OCI-M1 (cell line): ENCODE measurements at regions not wholly inside any gene's neighbourhood (a gene's known extent, or its start where the extent isn't known, plus 50 kb on each side); places are given as distances from the start of the nearest gene placed in this dataset.

Source experiments
- DNase-seq: peaks from one replicate; lab custom pipeline; 2025; lab: John Stamatoyannopoulos, UW

DNA sequence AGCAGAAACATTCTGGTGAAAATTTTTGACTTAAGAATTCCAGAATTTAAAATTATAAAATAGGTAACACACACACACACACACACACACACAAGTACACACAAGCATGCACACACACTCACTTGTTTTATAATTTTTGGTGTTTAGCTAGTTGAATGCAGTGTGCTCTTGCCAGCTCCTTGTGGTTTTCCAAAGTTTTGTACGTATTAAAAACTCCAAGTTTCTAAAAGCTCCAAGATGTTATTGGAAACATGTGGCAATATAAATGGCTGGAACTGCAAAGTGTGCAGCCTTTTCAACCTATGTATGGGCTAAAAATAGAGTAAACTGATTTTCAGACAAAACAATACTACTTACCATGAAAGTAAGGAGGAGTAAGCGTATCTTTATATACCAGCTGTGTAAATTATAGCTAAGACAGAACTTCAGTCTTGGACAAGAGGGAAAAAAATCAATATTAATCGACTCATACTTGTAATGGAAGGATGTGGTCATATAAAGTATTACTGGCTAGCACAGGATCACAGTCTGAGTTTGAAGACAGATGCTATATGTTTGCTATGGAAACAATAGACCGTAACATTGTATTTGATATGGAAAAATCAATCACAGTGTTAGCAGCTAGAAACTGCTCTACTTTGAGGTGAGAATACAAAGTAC is 727.1 kb upstream of the GRAMD2B start:
- DNase-seq: no peak

DNA sequence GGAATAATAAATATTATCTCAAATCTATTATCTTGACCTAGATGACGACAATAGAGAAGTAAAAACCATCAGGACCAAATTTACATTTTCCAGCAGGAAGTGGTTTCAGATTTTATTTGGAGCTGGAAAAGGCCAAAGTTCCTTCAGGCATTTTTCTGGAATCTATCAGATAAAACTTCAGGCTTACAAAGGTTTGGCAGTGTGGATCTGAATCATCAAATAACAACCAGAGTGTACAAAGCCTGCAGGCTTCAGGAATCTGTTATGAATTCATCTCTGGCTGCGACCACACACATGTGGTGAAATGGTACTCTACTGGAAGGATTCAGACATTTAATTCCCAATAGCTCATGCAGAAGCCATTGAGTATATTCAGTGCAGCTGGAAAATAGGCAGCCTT is 726.4 kb upstream of the GRAMD2B start:
- DNase-seq: no peak

DNA sequence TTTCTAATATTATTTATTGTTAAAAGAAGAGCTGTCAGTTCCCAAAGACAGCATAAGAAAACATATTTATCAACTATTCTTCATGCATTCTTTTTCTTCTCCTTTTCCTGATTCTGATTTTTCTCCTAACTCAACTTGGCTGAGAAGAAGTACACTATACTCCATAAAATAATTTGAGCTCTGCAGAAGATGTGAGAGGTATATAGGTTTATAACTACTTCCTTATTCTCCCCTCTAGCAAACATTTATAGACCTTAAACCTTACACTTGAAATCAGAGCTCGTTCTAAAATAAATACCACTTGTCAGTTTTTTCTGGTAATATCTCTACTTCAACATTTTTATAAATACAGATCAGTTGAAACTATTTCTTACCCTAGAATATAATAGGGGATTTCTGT is 724.8 kb upstream of the GRAMD2B start:
- DNase-seq: no peak

DNA sequence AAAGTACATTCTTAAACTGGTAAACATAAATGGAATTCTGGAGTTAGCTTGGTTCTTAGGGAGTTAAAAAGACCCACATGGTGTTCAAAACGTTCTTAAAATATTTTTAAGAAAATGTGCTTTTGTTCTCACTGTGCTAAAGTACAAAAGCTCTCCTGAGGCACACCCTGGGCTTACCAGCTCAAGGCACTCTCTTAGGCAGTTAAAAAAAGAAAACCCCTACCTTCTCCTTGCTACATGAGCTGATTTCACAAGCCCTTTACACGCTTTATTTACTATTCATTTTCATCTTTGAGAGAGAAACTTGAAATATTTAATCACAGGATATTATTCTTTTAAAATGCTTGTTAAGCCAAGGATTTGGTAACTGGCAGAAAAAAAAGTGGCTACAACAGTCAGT is 723.3 kb upstream of the GRAMD2B start:
- DNase-seq: no peak

DNA sequence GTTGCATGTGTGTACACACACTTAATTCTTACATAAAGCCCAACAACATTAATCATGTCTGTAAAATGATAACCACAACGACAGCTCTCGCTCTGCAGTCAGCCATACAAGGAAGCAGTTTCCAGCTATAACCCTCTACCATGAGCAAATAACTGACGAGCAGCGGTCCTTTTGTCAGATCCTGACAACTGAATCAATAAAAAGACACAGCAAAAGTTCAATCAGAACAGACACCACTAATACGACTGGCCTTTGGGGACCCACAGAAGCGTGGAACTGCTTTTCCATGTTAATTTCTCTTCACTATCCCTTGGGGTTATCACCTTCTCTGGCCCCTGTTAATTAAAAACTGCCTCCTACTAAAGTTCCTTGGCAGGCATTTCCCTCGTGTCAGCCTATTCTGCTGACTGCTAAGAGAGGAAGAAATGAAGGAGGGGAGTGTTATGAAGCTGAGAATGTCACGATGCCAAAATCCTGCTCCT is 722.8 kb upstream of the GRAMD2B start:
- DNase-seq: peak; percentile 0

DNA sequence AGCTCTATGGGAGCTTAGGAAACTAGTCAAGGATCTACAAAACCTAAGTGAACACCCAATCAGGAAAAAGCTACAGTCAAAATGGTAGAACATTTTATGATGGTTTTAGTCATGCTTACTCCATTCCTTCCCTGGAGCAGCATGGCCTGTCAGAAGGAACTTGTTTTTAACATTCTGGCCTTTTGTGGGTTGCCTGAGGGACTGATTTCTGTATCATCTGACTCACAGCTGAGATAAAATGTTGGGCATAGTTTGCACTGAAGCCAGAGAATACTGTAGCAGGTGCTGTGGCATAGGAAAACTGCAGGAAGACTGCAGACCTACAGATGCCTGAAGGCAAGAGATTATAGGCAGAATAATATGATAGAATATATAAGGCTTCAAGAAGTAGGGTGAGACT is 719.6 kb upstream of the GRAMD2B start:
- no peak for DNase-seq

DNA sequence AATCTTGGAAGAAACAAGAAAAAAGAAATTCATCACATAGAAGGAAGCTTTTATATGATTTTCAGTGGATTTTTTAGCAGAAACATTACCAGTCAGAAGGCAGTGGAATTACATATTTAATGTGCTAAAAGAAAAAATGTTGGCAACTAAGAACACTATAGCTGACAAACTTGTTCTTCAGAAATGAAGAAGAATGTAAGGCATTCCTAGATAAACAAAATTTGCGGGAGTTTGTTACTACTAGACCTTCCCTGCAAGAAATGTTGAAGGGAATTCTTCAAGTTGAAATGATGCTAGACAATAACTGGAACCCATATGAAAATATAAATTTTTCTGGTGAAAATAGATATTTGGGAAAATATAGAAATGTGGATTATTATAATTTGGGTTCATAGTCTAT is 718.3 kb upstream of the GRAMD2B start:
- no peak for DNase-seq

DNA sequence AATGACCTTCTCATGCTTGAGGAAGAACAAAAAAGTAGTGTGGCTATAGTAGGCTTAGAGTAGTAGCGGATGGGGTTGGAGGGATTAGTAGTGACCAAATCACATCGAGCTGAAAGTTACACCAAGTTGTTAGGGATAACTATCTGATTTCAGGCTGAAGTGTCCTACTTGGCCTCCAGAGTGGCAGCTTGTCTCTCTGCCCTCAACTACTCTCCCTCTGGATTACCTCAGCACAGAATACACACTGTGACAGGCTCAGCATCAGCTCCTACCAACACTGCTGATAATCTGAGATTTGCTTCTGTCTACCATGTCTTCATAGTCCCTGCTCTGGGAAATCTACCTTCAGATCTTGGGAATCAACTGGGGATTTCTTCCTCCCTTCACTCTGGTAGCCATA is 714.6 kb upstream of the GRAMD2B start:
- DNase-seq: no peak

DNA sequence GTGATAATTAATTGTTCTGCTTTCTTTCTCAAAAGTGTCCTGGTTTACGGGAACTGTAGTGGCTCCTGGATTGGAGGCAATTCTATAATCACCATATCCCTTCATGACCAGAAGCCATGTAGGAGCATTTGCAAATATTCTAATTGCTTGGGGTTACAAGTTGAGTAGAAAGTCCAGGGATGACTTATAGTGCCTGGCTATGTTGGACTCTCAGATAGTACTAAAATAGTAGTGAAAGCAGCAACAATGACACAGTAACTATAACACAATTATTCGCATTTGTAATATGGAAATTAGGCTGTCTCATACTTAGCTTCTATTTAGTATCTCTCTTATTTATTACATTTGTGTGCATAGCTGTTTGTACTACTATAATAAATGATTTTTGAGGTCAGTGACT is 712.5 kb upstream of the GRAMD2B start:
- no peak for DNase-seq

DNA sequence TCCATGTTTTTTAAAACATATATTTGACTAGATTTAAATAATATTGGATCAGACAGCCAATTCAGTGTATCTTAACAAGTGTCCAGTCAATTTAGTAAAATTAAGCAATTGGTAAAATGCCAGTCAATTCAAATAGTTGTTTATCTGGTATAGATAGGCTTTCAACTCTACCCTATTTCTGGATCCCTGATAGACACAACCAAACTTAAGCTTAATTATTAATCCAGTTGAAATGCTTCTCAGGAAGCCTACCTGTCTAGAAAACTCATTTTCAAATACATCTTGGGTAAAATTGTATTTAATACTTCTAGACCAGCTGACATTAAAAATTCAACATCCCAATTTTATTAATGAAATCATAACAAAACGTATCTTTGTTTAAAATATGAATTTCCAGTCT is 710.8 kb upstream of the GRAMD2B start:
- no peak for DNase-seq

DNA sequence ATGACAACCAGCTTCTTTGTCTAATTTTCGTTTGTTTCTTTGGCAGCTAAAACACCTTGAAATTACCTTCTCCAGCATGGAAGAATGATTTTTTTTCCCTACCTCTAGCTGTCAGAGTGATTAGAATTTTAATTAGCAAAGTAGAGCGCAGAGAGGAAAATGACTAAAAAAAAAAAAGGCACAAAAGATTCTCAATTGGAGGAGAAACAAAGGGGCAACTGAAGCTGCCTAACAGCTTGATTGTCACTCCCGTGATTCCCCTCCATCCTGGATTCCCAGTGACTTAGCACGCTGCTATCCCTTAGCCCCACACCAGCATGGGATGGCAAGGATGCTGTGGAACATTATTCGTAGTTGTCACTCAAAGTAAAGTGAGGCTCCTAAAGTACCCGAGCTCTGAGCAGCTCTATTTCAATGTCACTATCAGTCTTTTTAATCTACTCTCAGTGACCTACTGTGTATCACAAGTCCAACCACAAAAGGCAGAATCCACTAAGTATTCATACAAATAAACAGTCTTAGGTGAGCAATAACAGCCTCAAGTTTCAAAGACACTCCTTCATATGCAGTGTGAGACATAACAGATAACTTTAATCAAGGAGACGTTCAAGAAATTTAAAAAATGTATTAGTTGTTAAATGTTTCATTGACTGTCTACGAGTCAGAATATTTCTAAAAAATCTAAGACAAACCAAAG is 710.0 kb upstream of the GRAMD2B start:
- DNase-seq: no peak

DNA sequence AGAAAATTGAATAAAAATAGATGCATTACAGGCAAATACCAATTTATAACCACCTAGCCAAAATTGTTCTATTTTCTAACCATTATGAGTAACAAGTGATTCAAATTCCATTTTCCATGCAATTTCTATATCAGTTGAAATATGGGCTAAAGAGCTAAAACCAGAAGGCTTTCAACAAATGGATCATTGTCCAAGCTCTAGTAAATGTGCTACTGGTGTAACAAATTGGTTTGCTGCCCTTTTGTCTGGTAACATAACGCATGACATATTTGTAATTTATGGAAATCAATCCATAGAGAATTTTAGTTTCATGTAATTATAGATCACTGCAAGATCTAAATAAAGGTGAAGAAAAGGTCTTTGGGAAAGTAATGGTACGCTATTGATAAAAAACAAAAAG is 708.0 kb upstream of the GRAMD2B start:
- no peak for DNase-seq

DNA sequence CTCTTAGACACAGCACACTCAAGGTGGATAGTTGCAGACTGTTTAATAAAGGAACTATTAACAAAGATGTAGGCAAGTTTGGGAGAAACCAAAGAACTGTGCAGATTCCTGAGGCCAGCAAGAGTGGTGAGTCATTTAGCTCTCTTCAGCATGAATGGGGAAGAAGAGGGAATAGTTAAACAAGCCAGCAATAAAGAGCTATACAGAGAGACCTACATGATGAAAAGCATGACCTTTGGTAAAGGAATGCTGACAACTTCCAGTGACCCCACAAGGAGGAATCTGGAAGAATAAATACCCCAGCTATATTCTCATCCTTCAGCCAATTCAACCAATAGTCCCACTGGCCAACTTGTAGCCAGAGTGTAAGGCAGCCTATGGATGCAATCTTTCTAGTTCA is 706.0 kb upstream of the GRAMD2B start:
- no peak for DNase-seq

DNA sequence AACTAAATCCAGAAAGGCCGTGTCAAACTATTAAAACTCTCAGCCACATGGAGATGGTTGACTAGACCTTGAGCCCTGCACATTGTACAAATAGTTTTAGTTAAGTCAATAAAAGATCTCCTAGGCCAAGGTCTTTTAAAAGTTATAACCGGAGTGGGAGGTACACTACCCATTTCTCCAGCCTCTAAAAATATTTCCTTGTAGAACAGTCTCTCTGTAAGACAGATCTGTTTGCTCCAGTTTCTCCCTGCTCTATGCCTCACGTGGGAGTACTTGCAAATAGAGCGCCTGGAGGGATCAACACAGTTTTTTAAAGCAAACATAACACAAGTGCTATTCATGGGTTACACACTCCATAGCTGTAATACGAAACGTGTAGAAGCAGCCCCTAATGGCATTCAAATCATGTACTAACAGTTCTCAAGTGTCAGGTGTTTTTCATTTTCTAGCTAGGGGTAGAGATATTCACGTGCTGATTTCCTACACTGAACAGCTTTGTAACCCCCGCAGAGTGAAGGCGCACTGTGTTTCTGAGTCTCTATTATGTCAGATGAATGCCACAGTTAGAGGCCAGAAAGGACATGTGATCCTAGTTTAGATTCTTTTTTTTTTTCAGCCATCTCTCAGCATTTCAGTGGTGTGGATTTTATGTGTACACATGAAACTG is 703.4 kb upstream of the GRAMD2B start:
- DNase-seq: no peak

DNA sequence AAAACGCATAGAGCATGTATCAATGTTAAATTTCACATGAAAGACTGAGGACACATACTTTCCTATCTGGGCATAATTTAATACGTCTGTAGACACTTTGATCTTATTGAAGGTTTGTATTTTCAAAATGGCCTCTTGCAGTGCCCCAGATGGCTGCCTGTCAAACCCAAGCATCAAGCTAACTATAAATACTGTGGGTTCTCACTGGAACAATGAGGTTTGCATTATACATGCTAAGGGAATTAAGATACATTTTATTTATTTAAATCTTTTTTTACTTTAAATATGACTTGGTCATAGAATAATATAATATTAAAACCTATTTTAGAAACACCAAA is 702.9 kb upstream of the GRAMD2B start:
- no peak for DNase-seq

DNA sequence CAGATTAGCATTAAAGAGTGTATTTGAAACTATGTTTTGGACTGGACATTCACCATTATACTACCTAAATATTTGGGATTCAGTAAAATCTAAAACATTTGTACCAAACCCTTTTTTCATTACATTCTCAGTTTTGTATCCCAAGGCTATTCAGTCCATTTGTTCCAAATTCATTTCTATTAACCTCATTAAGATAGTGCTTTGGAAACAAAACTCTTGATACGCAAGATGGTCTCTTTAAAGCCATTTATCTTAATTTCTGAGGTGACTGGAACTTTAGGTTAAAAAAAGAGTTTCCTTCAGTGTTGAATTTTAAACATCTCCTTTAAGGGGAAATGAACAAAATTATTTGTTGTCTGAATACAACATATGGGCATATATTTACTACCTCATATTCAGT is 702.5 kb upstream of the GRAMD2B start:
- DNase-seq: no peak

DNA sequence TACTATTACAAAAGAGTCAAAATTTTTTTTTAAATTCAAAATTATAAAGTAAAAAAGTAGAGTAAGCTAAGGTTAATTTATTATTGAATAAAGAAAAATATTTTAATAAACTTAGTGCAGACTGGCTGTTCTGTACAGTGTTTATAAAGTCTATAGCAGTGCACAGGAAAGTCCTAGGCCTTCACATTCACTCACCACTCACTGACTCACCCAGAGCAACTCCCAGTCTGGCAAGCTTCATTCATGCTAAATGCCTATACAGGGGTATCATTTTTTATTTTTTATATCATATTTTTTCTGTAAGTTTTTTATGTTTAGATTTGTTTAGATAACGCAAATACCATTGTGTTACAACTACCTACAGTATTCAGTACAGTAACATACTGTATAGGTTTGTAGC is 700.7 kb upstream of the GRAMD2B start:
- no peak for DNase-seq

DNA sequence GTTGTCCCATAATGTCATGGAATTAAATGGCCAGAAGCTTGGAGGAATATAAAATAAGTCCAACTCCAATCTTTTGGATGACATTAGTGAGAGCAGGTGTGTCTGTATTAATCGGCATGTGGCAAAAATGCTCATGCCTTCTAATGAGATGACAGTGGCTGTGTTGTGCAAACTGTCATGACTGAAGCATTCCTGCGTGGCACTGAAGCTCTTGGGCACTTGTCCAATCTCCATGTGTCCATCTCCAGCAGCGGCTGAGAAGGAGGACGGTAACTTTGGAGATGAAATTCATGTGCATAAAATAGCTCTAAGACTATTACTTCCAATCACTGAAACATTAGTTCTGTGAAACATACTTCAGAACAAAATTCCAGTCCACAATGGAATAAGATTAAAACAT is 697.5 kb upstream of the GRAMD2B start:
- no peak for DNase-seq

DNA sequence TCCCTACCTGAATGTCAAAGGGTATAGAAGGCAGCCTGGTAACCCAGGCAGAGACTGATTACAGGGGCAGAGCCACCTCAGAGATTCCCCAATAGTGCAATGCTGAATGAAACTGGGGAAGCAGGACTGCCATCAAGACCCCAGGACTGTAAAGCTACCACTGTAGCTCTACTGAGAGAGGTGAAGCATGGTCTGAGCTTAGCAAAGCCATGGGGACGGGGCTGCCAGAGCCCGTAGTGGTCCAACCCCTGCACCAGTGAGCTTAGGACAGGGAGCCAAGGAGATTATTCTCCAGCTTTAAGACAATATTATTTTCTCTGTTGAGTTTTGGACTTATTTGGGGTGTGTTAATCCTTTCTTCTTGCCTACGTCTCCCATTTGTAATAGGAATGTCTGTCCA is 679.3 kb upstream of the GRAMD2B start:
- DNase-seq: no peak

DNA sequence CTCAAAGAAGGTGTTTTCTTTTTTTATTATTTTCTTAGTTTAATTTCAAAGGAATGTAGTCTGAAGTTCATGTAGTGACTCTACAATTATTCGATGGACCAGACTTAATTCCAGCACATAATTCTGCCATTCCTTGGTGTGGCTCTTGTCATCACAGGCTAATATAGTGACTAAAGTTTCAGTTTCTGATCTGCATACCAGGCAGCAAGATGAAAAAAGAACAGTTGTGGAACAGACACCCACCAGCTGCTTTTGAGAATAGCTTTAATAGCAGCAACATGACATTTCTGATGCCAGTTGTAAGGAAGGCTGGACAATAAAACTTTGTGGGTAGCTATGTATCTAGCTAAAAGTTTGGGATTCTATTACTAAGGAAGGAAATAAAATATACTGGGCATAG is 676.3 kb upstream of the GRAMD2B start:
- DNase-seq: no peak

DNA sequence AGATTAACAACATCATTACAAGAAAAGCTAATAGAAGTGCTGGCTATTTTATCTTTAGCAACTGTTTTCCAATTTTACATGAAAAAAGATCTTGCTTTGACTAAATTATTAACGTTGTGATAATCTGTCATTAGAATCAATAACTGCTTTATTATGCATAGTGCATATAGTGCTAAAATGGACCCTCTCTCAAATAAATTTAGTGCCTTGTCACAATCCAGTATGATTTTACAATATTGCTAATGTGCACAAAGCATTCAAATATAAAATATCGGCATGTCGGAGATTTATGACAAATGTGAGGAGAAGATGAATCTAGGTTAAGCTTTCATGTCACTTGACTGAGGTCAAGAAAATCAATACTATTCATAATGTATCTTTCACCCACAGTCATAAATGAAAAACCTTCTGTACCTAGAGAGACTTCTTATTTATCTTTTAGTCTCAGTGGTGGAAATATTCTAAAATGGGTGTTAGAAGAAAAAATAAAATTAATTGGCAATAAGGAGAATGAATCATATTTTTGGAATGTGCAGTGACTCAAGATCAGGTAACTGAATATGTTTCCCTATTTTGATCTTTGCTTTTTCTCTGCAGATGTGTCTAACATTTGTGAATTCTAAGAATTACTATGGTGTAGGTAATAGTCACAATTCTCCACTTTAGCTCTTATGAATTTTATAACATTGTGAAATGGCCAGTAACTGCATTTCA is 672.9 kb upstream of the GRAMD2B start:
- no peak for DNase-seq

DNA sequence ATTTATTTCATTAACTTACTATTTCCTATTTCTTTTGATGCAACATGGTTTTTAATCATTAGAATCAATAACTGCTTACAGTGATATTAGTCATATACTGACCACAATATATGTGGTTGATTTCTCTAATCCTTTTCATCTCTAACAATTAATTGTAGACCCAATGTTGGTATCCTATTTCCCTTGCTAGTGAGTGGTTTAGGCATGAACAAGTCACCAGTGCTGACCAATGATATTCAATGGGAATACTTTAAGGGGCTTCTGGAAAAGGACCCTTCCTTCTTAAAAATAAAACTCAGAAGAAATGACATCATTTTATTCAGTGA is 672.4 kb upstream of the GRAMD2B start:
- no peak for DNase-seq

DNA sequence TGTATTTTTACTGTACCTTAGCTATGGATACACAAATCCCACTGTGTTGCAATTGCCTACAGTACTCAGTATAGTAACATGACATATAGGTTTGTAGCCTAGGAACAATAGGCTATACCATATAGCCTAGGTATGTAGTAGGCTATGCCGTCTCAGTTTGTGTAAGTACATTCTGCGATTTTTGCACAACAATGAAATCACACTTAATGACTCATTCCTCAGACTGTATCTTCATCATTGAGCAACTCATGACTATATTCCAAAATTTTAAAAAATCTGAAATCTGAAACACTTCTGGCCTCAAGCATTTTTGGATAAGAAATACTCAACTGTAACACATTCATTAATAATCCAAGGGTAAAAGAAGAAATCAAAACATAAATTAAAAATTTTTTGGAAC is 666.8 kb upstream of the GRAMD2B start:
- no peak for DNase-seq
